GM18858 (cell line): ENCODE measurements at regions not wholly inside any gene's neighbourhood (a gene's known extent, or its start where the extent isn't known, plus 50 kb on each side); places are given as distances from the start of the nearest gene placed in this dataset.
"Not testable (repeated sequence)": the region's sequence is repeated elsewhere in the genome, so short reads cannot be mapped to it uniquely, and the experiment has no call there.

ENCODE experiments used
- ATAC-seq: cut with Tn5 transposase; IDR thresholded peaks from one replicate; pipeline ENCODE4 v1.9.1; 2021; ENCODE audit not compliant: unreplicated experiment

GRCh38 chr7:15143936-15144335 lies 241.4 kb upstream of the DGKB start:
- ATAC-seq = no peak

- no peak for ATAC-seq
Measured at GRCh38 chr7:15143121-15143520, 240.6 kb upstream of the DGKB start.

GRCh38 chr7:15140431-15140830 lies 237.9 kb upstream of the DGKB start:
- ATAC-seq = no peak

GRCh38 chr7:15131661-15132060 lies 229.1 kb upstream of the DGKB start:
- ATAC-seq = no peak

GRCh38 chr7:15130666-15131541 lies 228.4 kb upstream of the DGKB start:
- ATAC-seq = no peak

GRCh38 chr7:15128716-15129115 lies 226.2 kb upstream of the DGKB start:
- no peak for ATAC-seq

GRCh38 chr7:15126653-15127052 lies 224.1 kb upstream of the DGKB start:
- not testable (repeated sequence) for ATAC-seq

GRCh38 chr7:15123901-15124300 lies 221.3 kb upstream of the DGKB start:
- no peak for ATAC-seq

GRCh38 chr7:15113752-15114151 lies 211.2 kb upstream of the DGKB start:
- no peak for ATAC-seq

- no peak for ATAC-seq
Measured at GRCh38 chr7:15105711-15106110, 203.2 kb upstream of the DGKB start.

GRCh38 chr7:15104411-15105092 lies 202.0 kb upstream of the DGKB start:
- ATAC-seq = no peak

GRCh38 chr7:15099074-15099473 lies 196.5 kb upstream of the DGKB start:
- no peak for ATAC-seq

GRCh38 chr7:15096853-15097252 lies 194.3 kb upstream of the DGKB start:
- no peak for ATAC-seq

- ATAC-seq = no peak
Measured at GRCh38 chr7:15094989-15095388, 192.4 kb upstream of the DGKB start.

- ATAC-seq = no peak
Measured at GRCh38 chr7:15087771-15088170, 185.2 kb upstream of the DGKB start.

GRCh38 chr7:15086862-15087261 lies 184.3 kb upstream of the DGKB start:
- no peak for ATAC-seq

- no peak for ATAC-seq
Measured at GRCh38 chr7:15086131-15086611, 183.6 kb upstream of the DGKB start.

- ATAC-seq = no peak
Measured at GRCh38 chr7:15085366-15085765, 182.8 kb upstream of the DGKB start.

GRCh38 chr7:15084368-15084767 lies 181.8 kb upstream of the DGKB start:
- ATAC-seq = no peak

- no peak for ATAC-seq
Measured at GRCh38 chr7:15081891-15082290, 179.3 kb upstream of the DGKB start.

- no peak for ATAC-seq
Measured at GRCh38 chr7:15073301-15073700, 170.8 kb upstream of the DGKB start.

GRCh38 chr7:15068324-15068723 lies 165.8 kb upstream of the DGKB start:
- no peak for ATAC-seq
